ENCODE measurements at regions not wholly inside any gene's neighbourhood (a gene's known extent, or its start where the extent isn't known, plus 50 kb on each side); places are given as distances from the start of the nearest gene placed in this dataset.

GRCh38 chr21:39105341-39105765 lies 77.9 kb downstream of the PSMG1 start:
- no peak for DNase-seq

- DNase-seq: no peak
These were observed 78.3 kb downstream of the PSMG1 start for GRCh38 chr21:39104911-39105310.

GRCh38 chr21:39103689-39104088 lies 79.6 kb downstream of the PSMG1 start:
- DNase-seq: no peak

GRCh38 chr21:39099859-39100258 lies 83.4 kb downstream of the PSMG1 start:
- DNase-seq: no peak

- no peak for DNase-seq
These were observed 84.5 kb downstream of the PSMG1 start for GRCh38 chr21:39098696-39099200.

GRCh38 chr21:39097981-39098380 lies 85.3 kb downstream of the PSMG1 start:
- no peak for DNase-seq

- DNase-seq: peak; percentile 12
These were observed 85.9 kb downstream of the PSMG1 start for GRCh38 chr21:39097335-39097861.

- no peak for DNase-seq
These were observed 86.5 kb downstream of the PSMG1 start for GRCh38 chr21:39096754-39097153.

- no peak for DNase-seq
These were observed 87.6 kb downstream of the PSMG1 start for GRCh38 chr21:39095681-39096080.

- DNase-seq: no peak
These were observed 88.2 kb downstream of the PSMG1 start for GRCh38 chr21:39094847-39095579.

GRCh38 chr21:39094087-39094780 lies 89.0 kb downstream of the PSMG1 start:
- DNase-seq: peak; percentile 19

GRCh38 chr21:39093526-39093925 lies 89.7 kb downstream of the PSMG1 start:
- DNase-seq: no peak

GRCh38 chr21:39088831-39089380 lies 94.3 kb downstream of the PSMG1 start:
- DNase-seq: no peak

- no peak for DNase-seq
These were observed 95.2 kb downstream of the PSMG1 start for GRCh38 chr21:39088031-39088370.

- DNase-seq: no peak
These were observed 95.8 kb downstream of the PSMG1 start for GRCh38 chr21:39087238-39088030.

- no peak for DNase-seq
These were observed 96.7 kb downstream of the PSMG1 start for GRCh38 chr21:39086547-39086946.

GRCh38 chr21:39085843-39086405 lies 97.3 kb downstream of the PSMG1 start:
- no peak for DNase-seq

- no peak for DNase-seq
These were observed 98.1 kb downstream of the PSMG1 start for GRCh38 chr21:39084979-39085729.

GRCh38 chr21:39084073-39084472 lies 99.2 kb downstream of the PSMG1 start:
- DNase-seq: no peak

GRCh38 chr21:39083377-39084008 lies 99.8 kb downstream of the PSMG1 start:
- no peak for DNase-seq

- no peak for DNase-seq
These were observed 100.4 kb downstream of the PSMG1 start for GRCh38 chr21:39082656-39083376.
